ENCODE measurements at regions not wholly inside any gene's neighbourhood (a gene's known extent, or its start where the extent isn't known, plus 50 kb on each side); places are given as distances from the start of the nearest gene placed in this dataset.
"Not testable (repeated sequence)": the region's sequence is repeated elsewhere in the genome, so short reads cannot be mapped to it uniquely, and the experiment has no call there.

DNA sequence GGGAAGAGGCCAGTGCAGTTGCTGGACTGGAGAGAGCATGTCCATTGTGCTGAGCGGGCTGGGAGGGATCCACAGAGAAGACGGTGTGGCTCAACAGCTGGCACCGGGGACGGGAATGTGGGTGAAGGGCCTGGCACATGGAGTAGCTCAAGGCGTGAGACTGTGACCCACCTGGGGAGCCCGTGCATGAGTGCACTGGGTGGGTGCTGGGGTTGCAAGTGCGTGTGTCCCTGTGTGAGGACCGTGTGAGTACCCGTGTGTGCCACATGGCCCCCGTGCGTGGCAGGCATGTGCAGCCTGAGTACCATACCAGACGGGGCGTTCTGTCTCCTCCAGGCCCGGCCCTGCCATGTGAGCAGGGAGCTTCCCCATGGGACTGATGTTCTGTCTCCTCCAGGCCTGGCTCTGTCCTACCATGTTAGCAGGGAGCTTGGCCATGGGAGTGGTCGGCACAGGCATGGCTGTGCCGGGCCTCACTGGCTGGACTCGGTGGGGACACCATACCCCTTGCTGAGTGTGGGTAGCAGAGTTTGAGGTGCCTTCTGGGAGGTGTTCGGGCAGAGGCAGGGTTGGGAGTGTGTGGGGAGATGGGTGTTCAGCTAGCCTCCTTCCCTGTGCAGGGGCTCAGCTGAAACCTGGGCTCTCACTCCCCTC is 234.4 kb downstream of the TMEM121 start:
- no peak overlapping the region for H3K9ac ChIP-seq
- peaks cover 0 to 6% (median 0%) of the 10 kb centered on the region in 11 experiments; a peak in 2 of 22 replicates for H3K9me3 ChIP-seq (replicated peaks in 1 of 11)
- no peak overlapping the region for H3K4me3 ChIP-seq
- no peaks in the 10 kb centered on the region for H3K36me3 ChIP-seq
- no peak overlapping the region for H3K4me2 ChIP-seq
- H3K27ac ChIP-seq = no peak overlapping the region
- no peaks in the 10 kb centered on the region for H3K4me1 ChIP-seq
- no peak for TF ChIP-seq Cebpa-rat (IDR thresholded peaks at IDR 0.05)
- H3K27me3 ChIP-seq = no peaks in the 10 kb centered on the region
- H4K20me1 ChIP-seq = no peaks in the 10 kb centered on the region

DNA sequence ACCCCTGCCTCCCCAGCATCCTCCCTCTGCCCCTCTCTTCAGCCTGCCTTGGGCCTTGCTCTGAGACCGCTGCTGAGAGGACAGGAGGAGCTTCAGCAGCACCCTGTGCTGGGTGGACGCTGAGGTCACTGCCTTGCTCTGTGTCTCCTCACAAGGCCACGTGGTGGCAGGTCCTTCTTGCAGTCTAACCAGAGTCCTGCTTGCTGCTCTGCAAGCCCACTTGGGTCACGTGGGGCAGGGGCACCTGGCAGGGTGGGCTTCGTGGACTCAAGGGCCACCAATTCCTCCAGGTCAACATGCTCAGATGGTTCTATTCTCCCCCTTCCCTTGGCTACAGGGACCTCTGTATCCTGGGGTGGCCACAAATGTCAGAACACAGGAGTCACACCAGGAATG is 235.0 kb downstream of the TMEM121 start:
- not testable (repeated sequence) for H3K4me2 ChIP-seq; H3K36me3 ChIP-seq; H3K4me1 ChIP-seq; H3K27me3 ChIP-seq; H3K4me3 ChIP-seq; H3K9me3 ChIP-seq (replicated peaks in 1 of 11); H4K20me1 ChIP-seq; H3K9ac ChIP-seq; H3K27ac ChIP-seq

GRCh38 chr14:105761842-105762241 is 235.5 kb downstream of the TMEM121 start:
- Histone ChIP-seq H3K4me2 (no peak overlapping the region), H3K9ac (no peak overlapping the region), H4K20me1 (no peaks in the 10 kb centered on the region), H3K27ac (no peak overlapping the region), H3K36me3 (no peaks in the 10 kb centered on the region), H3K27me3 (no peaks in the 10 kb centered on the region), H3K4me1 (no peaks in the 10 kb centered on the region), H3K9me3 (replicated peaks in 1 of 11) (peaks cover 0 to 6% (median 0%) of the 10 kb centered on the region in 11 experiments; a peak in 2 of 22 replicates), H3K4me3 (no peak overlapping the region)
- no peak for TF ChIP-seq Cebpa-rat (IDR thresholded peaks at IDR 0.05)

- not testable (repeated sequence) for H3K4me1 ChIP-seq; H3K27ac ChIP-seq; H3K27me3 ChIP-seq; H3K9me3 ChIP-seq (replicated peaks in 1 of 11); H3K4me2 ChIP-seq; H4K20me1 ChIP-seq; H3K9ac ChIP-seq; H3K36me3 ChIP-seq; H3K4me3 ChIP-seq
Measured at GRCh38 chr14:105762262-105762661, 235.9 kb downstream of the TMEM121 start.

DNA sequence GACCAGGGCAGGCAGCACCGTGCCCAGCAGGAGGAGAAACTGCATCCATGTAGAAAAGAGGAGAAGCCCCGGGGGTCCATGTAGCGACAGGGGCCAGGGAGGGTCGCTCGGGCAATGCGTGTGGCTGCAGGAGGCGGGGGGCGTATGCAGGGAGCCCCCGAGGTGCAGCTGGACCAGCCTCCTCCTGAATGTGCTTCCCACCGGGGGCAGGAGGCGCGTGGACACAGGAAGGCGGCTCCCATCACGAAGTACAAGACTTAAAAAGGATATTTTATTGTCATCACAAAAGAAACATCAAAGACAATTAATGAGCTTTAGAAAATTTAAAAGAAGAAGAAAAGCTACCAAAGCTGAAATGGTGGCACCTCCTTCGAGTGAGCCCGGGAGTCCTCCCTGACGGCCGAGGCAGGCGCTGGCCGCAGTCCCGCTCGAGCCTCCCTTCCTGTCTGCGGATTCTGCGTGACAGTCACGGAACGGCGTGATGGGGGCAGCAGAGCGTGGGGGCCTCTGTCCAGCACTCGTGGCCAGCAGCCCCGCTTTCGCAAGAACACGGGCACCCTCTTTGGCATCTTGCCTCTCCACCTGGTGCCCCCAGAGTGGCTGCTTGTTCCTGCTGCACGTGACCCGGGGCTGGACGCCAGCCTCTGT is 238.0 kb downstream of the TMEM121 start:
- H3K4me2 ChIP-seq; H4K20me1 ChIP-seq; H3K27ac ChIP-seq; H3K9ac ChIP-seq; H3K27me3 ChIP-seq; H3K36me3 ChIP-seq; H3K4me3 ChIP-seq; H3K4me1 ChIP-seq; H3K9me3 ChIP-seq (replicated peaks in 1 of 11): not testable (repeated sequence)

DNA sequence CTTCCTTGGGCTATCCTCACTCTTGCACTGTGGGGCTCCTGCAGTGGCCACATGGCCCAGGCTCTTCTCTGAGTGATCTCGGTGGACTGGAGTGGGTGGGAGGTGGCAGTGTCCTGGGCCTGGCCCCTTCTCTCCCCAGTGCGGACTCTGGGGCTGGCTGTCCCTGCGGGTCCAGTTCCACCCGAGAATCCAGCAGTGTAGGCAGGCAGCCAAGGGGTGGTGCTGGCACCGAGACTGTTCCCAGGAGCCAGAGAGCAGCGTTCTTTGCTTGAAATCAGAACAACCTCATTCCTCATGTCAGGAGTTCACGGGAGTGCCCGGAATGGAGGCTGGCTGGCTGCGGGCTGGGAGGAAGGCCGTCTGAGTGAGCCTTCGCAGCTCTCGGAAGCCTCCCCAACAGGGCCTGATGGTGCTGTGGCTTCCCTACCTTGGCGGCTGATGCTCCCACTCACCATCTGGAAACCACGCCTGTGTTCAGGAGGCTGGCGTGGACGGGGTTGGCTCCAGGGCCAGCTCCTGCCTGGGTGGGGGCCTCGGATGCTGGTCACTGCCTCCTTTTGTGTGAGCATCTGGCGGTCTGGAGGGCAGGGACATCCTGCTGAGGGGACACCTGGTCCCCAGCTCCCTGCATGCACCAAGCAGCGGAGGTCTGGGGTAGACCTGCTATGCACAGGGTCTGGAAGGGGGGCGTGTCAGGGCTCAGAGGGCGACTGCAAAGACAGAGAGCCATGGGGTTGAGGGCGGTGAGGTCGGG is 238.9 kb downstream of the TMEM121 start:
- not testable (repeated sequence) for H3K27ac ChIP-seq; H3K36me3 ChIP-seq; H3K27me3 ChIP-seq; H3K4me2 ChIP-seq; H3K9ac ChIP-seq; H3K4me3 ChIP-seq; H3K4me1 ChIP-seq; H3K9me3 ChIP-seq (replicated peaks in 1 of 11); H4K20me1 ChIP-seq

DNA sequence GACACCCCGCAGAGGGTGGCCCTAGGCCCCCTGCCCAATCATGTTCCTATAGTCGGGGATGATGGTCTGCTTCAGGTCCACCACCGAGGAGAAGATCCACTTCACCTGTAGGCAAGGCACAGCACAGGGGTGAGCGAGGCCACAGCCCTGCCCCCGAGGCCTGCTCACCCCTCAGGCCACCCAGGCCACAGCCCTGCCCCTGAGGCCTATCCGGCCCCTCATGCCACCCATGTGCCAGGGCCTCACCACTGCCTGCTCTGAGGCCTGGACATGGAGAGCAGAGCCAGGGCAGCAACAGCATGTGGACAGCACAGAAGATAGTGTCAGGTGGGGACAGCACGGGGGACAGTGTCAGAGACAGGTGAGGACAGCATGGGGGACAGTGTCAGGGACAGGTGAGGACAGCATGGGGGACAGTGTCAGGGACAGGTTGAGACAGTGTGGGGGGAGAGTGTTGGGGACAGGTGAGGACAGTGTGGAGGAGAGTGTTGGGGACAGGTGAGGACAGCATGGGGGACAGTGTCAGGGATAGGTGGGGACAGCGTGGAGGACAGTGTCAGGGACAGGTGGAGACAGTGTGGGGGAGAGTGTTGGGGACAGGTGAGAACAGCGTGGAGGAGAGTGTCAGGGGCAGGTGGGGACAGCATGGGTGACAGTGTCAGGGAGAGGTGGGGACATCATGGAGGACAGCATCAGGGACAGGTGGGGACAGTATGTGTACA is 239.7 kb downstream of the TMEM121 start:
- no peaks in the 10 kb centered on the region for H4K20me1 ChIP-seq
- H3K9ac ChIP-seq = no peak overlapping the region
- no peak overlapping the region for H3K4me3 ChIP-seq
- H3K4me2 ChIP-seq = no peak overlapping the region
- TF ChIP-seq Cebpa-rat (IDR thresholded peaks at IDR 0.05) = no peak
- no peaks in the 10 kb centered on the region for H3K27me3 ChIP-seq
- no peaks in the 10 kb centered on the region for H3K9me3 ChIP-seq (replicated peaks in 1 of 11)
- H3K36me3 ChIP-seq = no peaks in the 10 kb centered on the region
- no peak overlapping the region for H3K27ac ChIP-seq
- no peaks in the 10 kb centered on the region for H3K4me1 ChIP-seq

GRCh38 chr14:105767315-105767714 is 240.9 kb downstream of the TMEM121 start:
- Histone ChIP-seq H3K9me3 (replicated peaks in 1 of 11) (no peaks in the 10 kb centered on the region), H4K20me1 (no peaks in the 10 kb centered on the region), H3K9ac (no peak overlapping the region), H3K27ac (no peak overlapping the region), H3K4me1 (no peaks in the 10 kb centered on the region), H3K36me3 (no peaks in the 10 kb centered on the region), H3K4me3 (no peak overlapping the region), H3K27me3 (no peaks in the 10 kb centered on the region), H3K4me2 (no peak overlapping the region)
- TF ChIP-seq Cebpa-rat (IDR thresholded peaks at IDR 0.05) = no peak

- not testable (repeated sequence) for H3K4me2 ChIP-seq; H3K9me3 ChIP-seq (replicated peaks in 1 of 11); H3K9ac ChIP-seq
Measured at GRCh38 chr14:105768039-105768438, 241.7 kb downstream of the TMEM121 start.

DNA sequence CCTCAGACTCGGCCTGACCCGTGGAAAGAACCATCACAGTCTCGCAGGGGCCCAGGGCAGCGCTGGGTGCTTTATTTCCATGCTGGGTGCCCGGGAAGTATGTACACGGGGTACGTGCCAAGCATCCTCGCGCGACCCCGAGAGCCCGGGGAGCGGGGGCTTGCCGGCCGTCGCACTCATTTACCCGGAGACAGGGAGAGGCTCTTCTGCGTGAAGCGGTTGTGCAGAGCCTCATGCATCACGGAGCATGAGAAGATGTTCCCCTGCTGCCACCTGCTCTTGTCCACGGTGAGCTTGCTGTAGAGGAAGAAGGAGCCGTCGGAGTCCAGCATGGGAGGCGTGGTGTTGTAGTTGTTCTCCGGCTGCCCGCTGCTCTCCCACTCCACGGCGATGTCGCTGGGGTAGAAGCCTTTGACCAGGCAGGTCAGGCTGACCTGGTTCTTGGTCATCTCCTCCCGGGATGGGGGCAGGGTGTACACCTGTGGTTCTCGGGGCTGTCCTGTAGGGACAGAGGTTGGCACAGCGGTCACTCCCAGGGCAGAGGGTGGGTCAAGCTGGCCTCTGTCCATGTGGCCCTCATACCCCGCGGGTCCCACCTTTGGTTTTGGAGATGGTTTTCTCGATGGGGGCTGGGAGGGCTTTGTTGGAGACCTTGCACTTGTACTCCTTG is 242.8 kb downstream of the TMEM121 start:
- H3K27ac ChIP-seq; H3K4me1 ChIP-seq; H3K27me3 ChIP-seq; H3K4me2 ChIP-seq; H4K20me1 ChIP-seq; H3K4me3 ChIP-seq; H3K36me3 ChIP-seq; H3K9ac ChIP-seq; H3K9me3 ChIP-seq (replicated peaks in 1 of 11): not testable (repeated sequence)

More at GRCh38 chr14:105768039-105768438, 241.7 kb downstream of the TMEM121 start:
- not testable (repeated sequence) for H3K4me1 ChIP-seq, H3K4me3 ChIP-seq, H3K36me3 ChIP-seq, H3K27me3 ChIP-seq, H4K20me1 ChIP-seq, H3K27ac ChIP-seq

DNA sequence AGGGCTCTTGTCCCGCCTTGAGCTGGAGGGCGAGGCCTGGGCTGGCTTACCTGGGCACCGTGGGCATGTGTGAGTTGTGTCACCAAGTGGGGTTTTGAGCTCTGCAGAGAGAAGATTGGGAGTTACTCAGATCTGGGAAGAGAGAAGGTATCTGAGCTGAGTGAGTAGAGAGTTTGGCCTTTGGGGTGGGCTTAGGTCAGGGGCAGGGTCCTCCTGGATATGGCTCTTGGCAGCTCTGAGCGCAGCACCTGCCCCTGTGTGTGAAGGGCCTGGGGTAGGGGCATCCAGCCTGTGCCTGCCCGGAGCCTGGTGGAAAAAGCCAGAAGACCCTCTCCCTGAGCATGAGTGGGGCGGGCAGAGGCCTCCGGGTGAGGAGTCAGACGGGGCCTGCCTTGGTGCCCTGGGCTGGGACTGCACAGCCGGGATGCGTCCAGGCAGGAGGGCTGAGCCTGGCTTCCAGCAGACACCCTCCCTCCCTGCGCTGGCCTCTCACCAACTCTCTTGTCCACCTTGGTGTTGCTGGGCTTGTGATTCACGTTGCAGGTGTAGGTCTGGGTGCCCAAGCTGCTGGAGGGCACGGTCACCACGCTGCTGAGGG is 244.3 kb downstream of the TMEM121 start:
- not testable (repeated sequence) for H3K9ac ChIP-seq; H4K20me1 ChIP-seq; H3K4me2 ChIP-seq; H3K27me3 ChIP-seq; H3K4me3 ChIP-seq; H3K36me3 ChIP-seq; H3K9me3 ChIP-seq (replicated peaks in 1 of 11); H3K27ac ChIP-seq
- peaks cover 7 to 23% (median 16%) of the 10 kb centered on the region in 10 experiments; a peak in 19 of 20 replicates for H3K4me1 ChIP-seq

- H3K27ac ChIP-seq; H3K9me3 ChIP-seq (replicated peaks in 1 of 11); H4K20me1 ChIP-seq; H3K9ac ChIP-seq; H3K4me2 ChIP-seq; H3K27me3 ChIP-seq; H3K4me3 ChIP-seq; H3K36me3 ChIP-seq: not testable (repeated sequence)
- peaks cover 10 to 31% (median 23%) of the 10 kb centered on the region in 10 experiments; a peak in 19 of 20 replicates for H3K4me1 ChIP-seq
Measured at GRCh38 chr14:105771261-105772226, 245.2 kb downstream of the TMEM121 start.

Measured in BLaER1 treated with 17β-estradiol and CSF1 and Interleukin-3, amounts not matched to agents 10 nM and 100 nM (cell line).